Astrocyte of the cerebellum (primary cell): ENCODE measurements at regions not wholly inside any gene's neighbourhood (a gene's known extent, or its start where the extent isn't known, plus 50 kb on each side); places are given as distances from the start of the nearest gene placed in this dataset.
"Not testable (repeated sequence)": the region's sequence is repeated elsewhere in the genome, so short reads cannot be mapped to it uniquely, and the experiment has no call there.

Experiments used
- DNase-seq: peaks from one replicate; pipeline ENCODE4 v3.0.0-alpha.2; 2011; ENCODE audit warnings: low read depth
- H3K4me3 ChIP-seq: 2 replicates; pipeline ENCODE4 v1.5.1; 2011; ENCODE audit warnings: mild to moderate bottlenecking, low read depth, low read length, moderate library complexity
- in situ Hi-C: cut with HindIII; loops from 2 replicates; pipeline ENCODE4 v1.10.0; 2017; ENCODE audit warnings: low sequenced_read_pairs
- TF ChIP-seq, protein P1 (sequence below): IDR thresholded peaks from 2 replicates; pipeline ENCODE4 v1.5.1; 2012; ENCODE audit warnings: low read length, low read depth, moderate library complexity, mild to moderate bottlenecking; ENCODE audit errors: missing control alignments

DNA sequence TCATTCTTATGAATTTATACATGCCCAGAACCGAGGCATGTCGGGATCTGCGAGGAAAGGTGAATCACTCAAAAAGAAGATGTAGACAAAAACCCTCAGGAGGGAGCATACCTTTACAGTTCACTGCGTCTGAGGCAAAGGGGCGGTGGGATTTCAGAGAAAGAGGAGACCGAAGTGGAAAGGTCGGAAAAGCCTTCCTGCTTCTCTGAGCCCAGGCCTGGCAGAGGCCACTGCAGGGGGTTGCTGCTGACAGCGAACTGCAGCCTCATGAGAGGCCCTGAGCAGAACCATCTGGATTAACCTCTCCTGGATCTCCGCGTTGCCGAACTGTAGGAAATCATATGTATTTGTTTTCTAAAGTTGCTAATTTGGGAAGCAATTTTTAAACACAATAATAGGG, 713.1 kb upstream of the SOX11 start:
- in situ Hi-C loops, result no loop called here
- TF ChIP-seq, protein P1, sequence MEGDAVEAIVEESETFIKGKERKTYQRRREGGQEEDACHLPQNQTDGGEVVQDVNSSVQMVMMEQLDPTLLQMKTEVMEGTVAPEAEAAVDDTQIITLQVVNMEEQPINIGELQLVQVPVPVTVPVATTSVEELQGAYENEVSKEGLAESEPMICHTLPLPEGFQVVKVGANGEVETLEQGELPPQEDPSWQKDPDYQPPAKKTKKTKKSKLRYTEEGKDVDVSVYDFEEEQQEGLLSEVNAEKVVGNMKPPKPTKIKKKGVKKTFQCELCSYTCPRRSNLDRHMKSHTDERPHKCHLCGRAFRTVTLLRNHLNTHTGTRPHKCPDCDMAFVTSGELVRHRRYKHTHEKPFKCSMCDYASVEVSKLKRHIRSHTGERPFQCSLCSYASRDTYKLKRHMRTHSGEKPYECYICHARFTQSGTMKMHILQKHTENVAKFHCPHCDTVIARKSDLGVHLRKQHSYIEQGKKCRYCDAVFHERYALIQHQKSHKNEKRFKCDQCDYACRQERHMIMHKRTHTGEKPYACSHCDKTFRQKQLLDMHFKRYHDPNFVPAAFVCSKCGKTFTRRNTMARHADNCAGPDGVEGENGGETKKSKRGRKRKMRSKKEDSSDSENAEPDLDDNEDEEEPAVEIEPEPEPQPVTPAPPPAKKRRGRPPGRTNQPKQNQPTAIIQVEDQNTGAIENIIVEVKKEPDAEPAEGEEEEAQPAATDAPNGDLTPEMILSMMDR, result no peak
- DNase-seq, result no peak
- H3K4me3 ChIP-seq, result no peak overlapping the region

DNA sequence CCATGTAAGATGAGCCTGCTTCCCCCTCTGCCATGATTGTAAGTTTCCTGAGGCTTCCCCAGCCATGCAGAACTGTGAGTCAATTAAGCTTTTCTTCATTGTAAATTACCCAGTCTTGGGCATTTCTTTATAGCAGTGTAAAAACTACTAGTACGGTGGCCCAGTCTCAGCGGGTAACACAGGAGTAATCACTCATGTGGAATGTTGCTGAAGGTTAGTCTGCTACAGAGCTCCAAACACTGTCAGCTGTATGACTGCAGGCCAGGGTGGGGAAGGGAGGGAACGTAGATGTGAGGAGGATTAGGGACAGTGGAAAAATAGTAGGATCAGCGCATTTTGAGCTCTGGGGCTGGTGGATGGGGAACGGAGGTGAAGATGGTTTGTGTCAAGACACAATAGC, 711.2 kb upstream of the SOX11 start:
- in situ Hi-C loops, result no loop called here
- DNase-seq, result no peak
- H3K4me3 ChIP-seq, result no peak overlapping the region
- TF ChIP-seq, protein P1, result no peak

DNA sequence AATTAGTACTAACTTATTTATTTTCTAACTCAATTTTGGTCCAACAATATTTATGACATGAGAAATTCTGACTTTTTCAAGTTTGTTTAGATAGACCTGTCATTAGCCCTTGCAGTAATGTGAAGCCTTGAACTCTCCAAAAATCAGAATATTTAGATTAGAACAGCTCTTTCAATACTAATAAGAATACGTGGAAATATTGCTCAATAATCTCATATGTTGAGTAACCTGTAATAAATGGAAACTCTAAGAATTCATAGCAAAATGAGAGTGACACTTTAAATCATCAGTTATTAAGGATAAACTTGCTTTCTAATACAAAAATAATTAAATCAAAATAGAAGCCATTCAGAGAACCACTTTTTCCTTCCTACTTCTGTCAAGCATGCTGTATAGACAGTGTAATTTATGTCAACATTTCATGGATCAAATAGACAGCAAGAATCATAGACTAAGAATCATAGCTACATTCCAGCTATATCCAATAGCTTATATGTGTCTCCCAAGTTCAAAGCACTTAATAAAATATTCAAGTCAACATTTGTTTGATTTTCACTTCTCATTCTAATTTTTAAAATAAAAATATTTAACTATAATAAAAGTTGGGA, 710.3 kb upstream of the SOX11 start:
- in situ Hi-C loops, result no loop called here
- H3K4me3 ChIP-seq, result no peak overlapping the region
- TF ChIP-seq, protein P1, result no peak
- no peak for DNase-seq

DNA sequence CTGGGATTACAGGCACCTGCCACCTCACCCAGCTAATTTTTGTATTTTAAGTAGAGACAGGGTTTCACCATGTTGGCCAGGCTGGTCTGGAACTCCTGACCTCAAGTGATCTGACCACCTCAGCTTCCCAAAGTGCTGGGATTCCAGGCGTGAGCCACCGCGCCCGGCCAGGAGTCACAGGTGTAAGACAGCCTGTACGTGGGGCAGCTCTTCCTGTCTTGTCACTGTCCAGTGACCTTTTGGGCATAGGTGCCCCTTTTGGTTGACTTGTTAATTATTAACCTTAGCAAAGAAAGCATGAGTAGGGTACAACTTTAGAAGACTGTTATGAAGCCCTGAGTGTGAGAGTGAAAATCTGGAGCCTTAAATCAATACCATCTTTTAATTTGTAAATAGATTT, 703.7 kb upstream of the SOX11 start:
- in situ Hi-C loops, H3K4me3 ChIP-seq, DNase-seq: not testable (repeated sequence)

GRCh38 chr2:4992226-4992625, 700.0 kb upstream of the SOX11 start:
- no peak overlapping the region for H3K4me3 ChIP-seq
- TF ChIP-seq, protein P1, result peak; percentile 26
- DNase-seq, result no peak
- in situ Hi-C loops, result no loop called here

- H3K4me3 ChIP-seq, result no peak overlapping the region
- in situ Hi-C loops, result no loop called here
- TF ChIP-seq, protein P1, result no peak
- DNase-seq, result no peak
Observed at GRCh38 chr2:4995466-4995865, 696.7 kb upstream of the SOX11 start.

GRCh38 chr2:5007596-5007995, 684.6 kb upstream of the SOX11 start:
- TF ChIP-seq, protein P1, result no peak
- DNase-seq, result no peak
- in situ Hi-C loops, result no loop called here
- H3K4me3 ChIP-seq, result no peak overlapping the region
